Right hindlimb (tissue), 1 donor: ENCODE measurements at regions not wholly inside any gene's neighbourhood (a gene's known extent, or its start where the extent isn't known, plus 50 kb on each side); places are given as distances from the start of the nearest gene placed in this dataset.
A peak's percentile ranks its signal among the peaks of the same experiment; 100 is the strongest.

Experiments used
- DNase-seq: peaks from one replicate; pipeline ENCODE4 v3.0.0-alpha.2; 2018

DNA sequence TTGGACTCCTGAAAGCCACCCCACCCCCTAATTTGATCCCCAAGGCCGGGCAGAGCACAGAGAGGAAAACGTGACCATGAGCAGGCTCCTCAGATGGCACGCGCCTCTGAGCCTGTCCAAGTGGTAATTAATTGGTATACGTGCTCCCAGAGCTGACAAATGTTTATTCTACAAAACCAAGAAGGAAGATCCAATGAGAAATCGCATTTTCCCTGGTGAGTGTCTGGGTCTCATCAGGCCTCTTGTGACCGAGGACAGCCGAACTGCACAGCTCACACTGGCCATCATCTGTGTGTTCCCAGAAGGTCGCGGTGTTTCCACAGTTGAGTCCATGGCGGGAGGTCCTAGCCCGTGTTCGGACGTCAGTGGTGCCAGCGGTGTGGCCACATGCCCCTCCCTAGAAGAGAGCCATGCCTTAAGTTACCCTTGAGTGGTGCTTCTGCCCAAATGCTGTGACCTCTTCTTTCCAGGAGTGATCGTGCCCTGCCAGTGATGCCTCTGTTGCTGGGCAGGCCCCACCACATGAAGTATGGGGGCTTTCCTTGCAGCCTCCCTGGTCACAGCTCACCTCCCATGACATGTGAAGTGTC is 317.5 kb upstream of the RTL1 start:
- no peak for DNase-seq

DNA sequence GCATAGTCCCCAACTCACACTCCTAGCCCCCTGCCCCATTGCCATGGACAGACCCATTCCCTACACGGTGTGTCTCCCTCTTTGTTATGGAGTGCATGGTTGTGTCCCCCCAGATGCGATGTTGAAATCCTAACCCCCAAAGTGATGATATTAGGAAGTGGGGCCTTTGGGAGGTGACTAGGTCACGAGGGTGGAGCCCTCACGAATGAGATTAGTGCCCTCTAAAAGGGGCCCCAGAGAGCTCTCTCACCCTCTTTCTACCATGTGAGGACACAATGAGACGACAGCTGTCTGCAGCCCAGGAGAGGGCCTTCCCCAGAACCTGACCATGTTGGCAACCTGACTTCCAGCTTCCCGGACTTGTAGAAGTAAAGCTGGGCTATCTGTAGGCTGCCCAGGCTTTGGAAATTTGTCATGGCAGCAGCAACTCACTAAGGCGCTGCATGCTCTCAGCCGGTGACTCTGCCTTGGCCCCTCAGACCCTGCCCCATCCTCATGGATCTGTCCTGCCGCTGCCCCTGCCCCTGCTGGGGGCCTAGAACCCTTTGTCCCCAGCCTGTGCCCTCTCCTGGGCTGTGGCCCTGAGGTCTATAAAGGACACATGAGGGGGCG is 318.1 kb upstream of the RTL1 start:
- DNase-seq: no peak

DNA sequence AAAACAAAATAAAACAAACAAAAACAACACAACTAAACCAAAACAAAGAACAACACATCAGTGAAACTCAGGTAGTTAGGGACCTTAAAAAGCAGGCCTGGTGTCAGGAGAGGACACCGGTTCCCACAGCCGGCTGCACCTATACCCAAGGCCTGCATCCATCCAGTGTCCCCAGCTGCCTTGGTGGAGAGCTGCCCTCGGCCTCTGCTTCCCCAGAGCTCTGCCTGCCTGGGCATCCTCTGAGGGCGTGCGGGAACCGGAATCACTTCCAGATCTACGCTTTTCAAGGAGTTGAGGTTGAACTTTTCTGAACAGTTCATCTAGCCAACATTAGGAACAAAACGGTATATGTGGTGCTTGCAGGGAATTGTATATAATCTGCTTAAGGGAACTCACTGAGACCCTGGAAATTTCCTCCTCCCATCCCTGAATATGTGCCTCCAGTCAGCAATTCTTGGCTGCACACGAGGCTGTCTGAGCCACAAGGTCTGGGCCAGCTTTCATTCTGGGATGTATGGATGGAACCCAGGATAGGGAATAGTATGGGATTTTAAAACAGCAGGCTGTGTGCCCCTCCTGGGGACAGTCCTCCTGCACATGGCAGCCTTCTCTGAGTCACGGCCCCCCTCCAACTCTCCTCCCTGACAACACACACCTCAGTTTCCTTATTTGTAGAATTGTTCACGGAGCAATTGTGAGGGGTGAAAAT is 319.0 kb upstream of the RTL1 start:
- peak; percentile 66 for DNase-seq

DNA sequence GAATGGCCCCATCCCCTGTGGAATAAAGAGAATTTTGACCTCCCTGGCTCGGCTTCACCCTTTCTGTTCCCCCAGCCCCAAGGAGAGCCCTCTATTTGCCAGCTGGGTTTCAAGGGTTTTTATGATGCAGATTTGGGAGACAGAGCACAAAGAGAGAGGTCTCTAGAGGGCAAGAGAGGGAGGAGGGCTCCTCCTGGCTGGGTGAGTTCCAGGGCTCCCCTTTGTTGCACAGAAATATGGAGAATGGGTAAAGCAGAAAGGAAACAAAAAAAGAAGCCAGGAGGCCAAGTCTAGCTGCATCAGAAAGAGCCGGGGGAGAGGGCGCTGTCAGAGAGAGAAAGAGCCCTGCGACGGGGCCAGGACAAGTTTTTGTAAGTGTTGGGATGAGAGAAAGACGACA is 319.6 kb upstream of the RTL1 start:
- DNase-seq: no peak

DNA sequence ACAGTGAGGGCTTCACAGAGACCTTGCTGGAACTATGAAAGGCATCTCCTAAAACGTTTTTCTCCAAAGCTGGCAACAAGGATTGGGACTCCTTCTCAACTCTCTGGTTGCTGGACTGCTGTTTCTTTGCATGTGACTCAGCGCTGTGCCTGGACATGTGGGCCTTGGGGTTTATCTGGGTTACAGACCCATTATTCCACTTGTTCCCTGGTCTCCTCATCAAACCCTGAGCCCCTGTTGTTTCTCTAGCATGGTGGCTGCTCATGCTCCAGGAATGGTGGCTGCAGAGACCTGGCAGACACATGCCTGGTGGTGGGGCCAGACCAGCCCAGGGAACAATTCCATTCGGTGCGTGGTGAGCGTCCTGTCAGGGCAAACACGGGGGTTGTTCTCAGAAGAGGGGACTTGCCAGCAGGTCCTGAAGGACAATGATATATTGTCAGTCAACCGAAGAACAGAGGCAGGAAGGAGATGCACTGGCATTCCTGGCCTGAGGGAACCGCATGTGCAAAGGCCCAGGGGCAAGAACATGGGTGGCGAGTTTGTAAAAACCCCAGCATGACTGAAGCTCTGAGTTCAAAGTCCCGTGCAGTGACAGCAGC is 320.1 kb upstream of the RTL1 start:
- no peak for DNase-seq

DNA sequence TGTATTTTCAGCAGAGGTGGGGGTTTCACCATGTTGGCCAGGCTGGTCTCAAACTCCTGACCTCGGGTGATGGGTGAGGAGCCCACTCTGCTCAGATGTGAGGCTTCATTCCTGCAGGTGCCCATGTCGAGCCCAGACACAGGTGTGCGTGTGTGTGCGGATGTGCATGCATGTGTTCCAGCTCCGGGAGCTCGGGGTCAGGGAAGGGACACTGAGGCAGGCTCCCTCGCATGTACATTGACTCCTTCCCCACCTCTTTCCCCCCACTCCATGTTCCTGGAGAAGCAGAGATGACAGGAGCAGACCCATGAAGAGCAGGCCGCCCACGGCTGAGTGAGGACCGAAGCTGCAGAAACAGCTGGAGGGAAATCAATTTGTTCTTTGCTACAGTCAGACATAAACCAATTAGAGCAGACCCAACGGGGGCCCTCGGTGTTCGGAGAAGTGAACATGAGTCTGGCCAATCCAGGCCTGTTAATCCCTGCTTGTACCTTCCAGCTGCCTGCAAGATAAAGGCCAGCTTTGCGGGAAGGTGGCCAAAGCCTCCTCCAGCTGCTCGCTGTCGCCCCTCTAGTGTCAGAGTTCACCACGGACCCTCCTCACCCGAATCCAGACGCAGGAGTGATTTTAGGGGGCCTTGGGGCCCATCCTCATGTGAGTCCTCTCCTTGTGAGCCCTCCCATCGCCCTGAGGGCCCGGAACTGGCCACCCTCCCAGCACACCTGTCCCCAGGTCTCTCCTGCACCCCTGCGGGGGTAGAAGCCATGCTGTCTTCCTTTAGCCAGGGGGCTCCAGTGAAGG is 321.0 kb upstream of the RTL1 start:
- DNase-seq: peak; percentile 86

GRCh38 chr14:101225157-101226152 is 321.9 kb upstream of the RTL1 start:
- DNase-seq: peak; percentile 74

DNA sequence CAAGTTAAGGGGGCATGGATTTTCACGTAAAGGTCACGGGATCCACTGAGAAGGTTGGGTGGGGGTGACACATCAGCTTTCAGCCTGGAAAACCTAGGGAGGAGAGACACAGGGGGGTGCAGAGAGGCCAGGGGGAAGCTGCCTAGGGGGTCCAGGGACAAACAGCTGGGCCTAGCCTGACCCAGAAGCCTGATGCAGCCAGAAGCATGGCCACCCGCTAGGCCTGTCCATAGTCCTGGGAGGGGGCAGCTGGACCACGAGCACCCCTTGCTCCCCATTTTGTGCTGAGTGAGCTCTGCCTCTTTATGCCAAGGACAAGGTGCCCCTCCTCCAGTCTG is 322.7 kb upstream of the RTL1 start:
- no peak for DNase-seq

- peak; percentile 61 for DNase-seq
These were observed 323.3 kb upstream of the RTL1 start for GRCh38 chr14:101226603-101227425.

GRCh38 chr14:101227611-101228594 is 324.4 kb upstream of the RTL1 start:
- peak; percentile 18 for DNase-seq

GRCh38 chr14:101228949-101229541 is 325.5 kb upstream of the RTL1 start:
- DNase-seq: peak; percentile 10

DNA sequence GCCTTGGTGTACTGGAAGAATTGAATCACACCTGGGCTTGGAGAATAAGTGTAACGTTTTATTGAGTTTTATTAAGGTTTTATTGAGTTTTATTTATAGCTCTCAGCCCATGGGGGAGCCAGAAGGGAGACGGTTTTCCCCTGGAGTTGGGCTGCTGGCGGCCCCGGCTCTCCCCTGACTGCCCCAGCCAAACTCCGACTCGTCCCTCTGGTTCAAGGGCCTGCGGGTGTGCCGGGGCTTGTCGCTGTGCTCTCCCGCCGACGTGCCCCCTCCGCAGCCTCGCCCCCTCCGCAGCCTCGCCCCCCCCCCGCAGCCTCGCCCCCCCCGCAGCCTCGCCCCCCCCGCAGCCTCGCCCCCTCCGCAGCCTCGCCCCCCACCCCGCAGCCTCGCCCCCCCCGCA is 326.1 kb upstream of the RTL1 start:
- no peak for DNase-seq

GRCh38 chr14:101230161-101230850 is 326.8 kb upstream of the RTL1 start:
- DNase-seq: peak; percentile 21

DNA sequence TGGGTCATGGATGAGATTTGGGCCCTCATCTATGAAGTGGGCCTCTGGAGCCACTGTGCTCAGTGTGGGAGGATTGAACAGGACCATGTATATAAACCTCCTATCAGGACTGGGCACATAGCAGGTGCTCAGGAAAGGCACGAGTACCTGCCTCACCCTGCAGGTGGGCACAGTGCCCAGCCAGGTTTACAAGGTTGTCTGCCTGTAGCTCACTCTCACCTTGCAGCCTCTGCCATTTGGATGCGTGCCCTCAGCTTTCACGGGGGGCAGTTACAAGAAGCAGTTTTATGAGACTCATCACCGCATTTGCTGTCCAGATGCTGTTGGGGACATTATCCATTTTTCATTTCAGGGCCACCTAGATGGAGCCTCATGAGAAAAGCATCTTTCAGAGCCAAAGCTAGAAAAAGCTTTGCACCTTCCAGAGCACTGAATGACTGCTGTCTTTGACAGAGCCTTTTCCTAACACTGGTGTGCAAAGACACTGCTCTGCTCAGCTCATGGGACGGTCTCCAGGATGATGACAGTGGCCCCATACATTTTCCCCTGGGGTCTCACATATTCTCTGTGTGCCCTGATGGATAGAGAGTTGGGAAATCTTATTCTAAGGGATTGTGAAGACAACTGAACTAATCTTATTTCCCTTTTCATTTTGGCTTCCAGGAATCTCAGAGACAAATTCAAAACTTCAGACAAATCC is 327.5 kb upstream of the RTL1 start:
- peak; percentile 11 for DNase-seq

DNA sequence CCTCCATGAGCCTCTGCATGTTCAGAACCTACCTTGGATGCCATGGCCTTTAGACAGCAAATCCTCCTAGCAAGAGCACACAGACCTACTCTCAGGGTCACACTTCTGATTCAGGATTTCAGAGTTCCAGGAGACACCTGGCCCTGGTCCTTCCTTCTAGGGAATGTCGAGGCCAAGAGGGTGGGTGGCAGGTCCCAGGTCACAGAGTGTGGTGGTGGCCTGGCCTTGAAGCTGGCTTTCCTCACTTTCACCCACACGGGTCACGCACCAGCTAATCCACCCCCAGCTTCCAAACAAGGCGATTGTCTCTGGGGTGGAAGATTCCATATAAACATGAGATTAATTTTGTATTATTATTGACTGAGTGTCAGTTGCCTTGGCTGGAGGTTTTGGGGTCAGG is 328.3 kb upstream of the RTL1 start:
- DNase-seq: peak; percentile 13

DNA sequence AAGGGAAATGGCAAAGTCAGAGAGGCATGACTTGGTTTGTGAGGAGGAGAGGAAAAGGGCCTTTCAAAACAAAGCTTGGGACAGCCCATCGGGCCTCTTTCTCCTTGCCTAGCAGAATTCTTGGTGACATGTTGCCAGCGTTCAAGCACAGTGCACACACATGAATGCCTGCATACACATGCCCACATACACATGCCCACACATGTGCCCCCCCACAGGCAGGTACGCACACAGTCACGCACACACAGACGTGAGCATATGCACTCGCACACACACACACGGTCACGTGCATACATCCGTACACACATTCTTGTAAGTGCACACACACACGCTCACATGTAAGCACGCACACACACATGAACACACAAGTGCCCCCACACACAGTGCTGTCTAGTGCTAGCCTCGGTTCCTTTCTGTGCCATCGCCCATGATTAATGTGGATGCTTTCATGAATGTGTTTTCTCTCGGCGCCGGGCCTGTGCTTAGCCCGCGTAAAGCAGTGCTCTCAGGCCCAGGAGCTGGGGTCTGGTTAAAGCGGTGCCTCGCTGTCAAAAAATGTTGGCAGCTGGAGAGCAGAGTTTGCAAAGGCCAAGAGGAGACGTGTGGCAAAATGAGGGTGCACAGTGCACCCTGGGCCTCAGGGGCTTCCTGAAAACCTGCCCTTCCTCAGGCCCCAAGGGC is 328.8 kb upstream of the DIO3 start:
- DNase-seq: peak; percentile 8

- peak; percentile 67 for DNase-seq
These were observed 328.3 kb upstream of the DIO3 start for GRCh38 chr14:101233021-101233366.

DNA sequence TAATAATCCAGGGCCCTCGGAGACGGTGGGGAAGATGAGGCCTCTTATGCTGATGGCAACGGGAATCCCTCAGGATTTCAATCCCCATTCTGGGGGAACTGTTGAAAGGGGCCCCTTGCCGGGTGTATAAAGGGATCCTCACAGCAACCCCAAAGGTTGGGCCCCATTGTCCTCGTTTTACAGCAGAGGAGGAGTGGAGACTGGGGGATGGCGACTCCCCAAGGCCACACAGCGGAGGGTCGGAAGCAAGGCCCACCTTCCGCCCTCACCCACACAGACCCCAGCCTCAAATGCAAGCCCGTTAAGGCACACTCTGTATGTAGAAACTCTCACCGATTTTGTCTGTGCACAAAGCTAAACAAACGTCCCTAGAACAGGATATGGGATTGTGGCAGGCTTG is 327.9 kb upstream of the DIO3 start:
- no peak for DNase-seq
